Vagina (tissue), 2 donors: ENCODE measurements at regions not wholly inside any gene's neighbourhood (a gene's known extent, or its start where the extent isn't known, plus 50 kb on each side); places are given as distances from the start of the nearest gene placed in this dataset.

Experiments used
- DNase-seq, 2 donors: peaks; one replicate each; pipeline ENCODE4 v3.0.0-alpha.2; 2017; ENCODE audit errors: extremely low spot score in 2 of 2
- H3K27ac ChIP-seq: fragments of 200-600 bp; sonication (generic); one replicate; pipeline ENCODE4 v1.5.1; 2019
- H3K27me3 ChIP-seq: fragments of 200-600 bp; sonication (generic); one replicate; pipeline ENCODE4 v1.5.1; 2019
- H3K36me3 ChIP-seq, 2 donors: fragments of 200-600 bp; sonication (generic); one replicate each; pipeline ENCODE4 v1.5.1; 2017 to 2019
- H3K4me1 ChIP-seq: fragments of 200-600 bp; sonication (generic); one replicate; pipeline ENCODE4 v1.5.1; 2019
- H3K4me3 ChIP-seq, 2 donors: fragments of 200-600 bp; sonication (generic); 1 replicate in 1 of 2; 2 replicates in 1 of 2; pipeline ENCODE4 v1.5.1; 2016 to 2019
- H3K9me3 ChIP-seq: fragments of 200-600 bp; sonication (generic); one replicate; pipeline ENCODE4 v1.5.1; 2019
- POLR2A ChIP-seq, 2 donors: fragments of 450-650 bp; IDR thresholded peaks; one replicate each; pipeline ENCODE4 v1.6.1; 2017; ENCODE audit warnings: antibody characterized with exemption in 2 of 2, mild to moderate bottlenecking in 2 of 2, moderate library complexity in 2 of 2
- POLR2AphosphoS5 ChIP-seq, 2 donors: sonication (generic); formaldehyde crosslinking; IDR thresholded peaks; one replicate each; pipeline ENCODE4 v1.9.0; 2017; ENCODE audit warnings: antibody characterized with exemption in 2 of 2, mild to moderate bottlenecking in 2 of 2, low read depth in 1 of 2; ENCODE audit not compliant: insufficient read depth in 1 of 2
- intact Hi-C: fragments of 100-400 bp; cut with DNase I; formaldehyde crosslinking; loops from one replicate; pipeline ENCODE4 v1.15.1; 2023
- TF ChIP-seq, protein P1 (sequence below), 3 experiments: fragments of 450-650 bp in 2 of 3; fragments of 200-600 bp in 1 of 3; sonication (generic) in 1 of 3; IDR thresholded peaks; one replicate each; pipeline ENCODE4 v1.5.1; 2017 to 2019; ENCODE audit warnings: antibody characterized with exemption in 3 of 3, mild to moderate bottlenecking in 2 of 3, moderate library complexity in 2 of 3

DNA sequence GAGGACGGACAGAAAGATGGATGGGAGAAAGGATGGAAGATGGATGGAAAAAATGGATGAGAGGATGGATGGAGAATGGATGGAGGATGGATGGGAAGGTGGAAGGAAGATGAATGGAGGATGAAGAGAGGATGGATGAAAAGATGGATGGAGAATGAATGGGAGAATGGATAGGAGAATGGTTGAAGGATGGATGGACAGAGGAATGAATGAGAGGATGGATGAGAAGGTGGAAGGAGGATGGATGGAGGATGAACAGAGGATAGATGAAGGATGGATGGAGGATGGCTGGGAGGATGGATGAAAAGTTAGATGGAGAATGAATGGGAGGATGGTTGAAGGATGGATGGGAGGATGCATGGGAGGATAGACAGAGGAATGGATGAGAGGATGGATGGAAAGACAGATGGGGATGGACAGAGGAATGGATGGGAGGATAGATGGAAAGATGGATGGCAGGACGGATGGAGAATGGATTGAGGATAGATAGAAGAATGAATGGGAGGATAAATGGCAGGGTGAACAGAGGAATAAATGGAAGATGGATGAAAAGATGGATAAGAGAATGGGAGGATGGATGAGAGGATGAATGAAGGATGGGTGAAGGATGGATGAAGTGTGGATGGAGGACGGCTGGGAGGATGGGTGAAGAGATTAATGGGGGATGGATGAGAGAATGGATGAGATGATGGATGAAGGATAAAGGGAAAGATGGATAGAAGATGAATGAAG lies 217.7 kb upstream of the IER5L start:
- TF ChIP-seq POLR2A (IDR thresholded peaks at IDR 0.05) (no peak), POLR2AphosphoS5 (IDR thresholded peaks at IDR 0.05; ENCODE audit: insufficient read depth in 1 of 2, low read depth in 1 of 2) (no peak)
- TF ChIP-seq, protein P1, sequence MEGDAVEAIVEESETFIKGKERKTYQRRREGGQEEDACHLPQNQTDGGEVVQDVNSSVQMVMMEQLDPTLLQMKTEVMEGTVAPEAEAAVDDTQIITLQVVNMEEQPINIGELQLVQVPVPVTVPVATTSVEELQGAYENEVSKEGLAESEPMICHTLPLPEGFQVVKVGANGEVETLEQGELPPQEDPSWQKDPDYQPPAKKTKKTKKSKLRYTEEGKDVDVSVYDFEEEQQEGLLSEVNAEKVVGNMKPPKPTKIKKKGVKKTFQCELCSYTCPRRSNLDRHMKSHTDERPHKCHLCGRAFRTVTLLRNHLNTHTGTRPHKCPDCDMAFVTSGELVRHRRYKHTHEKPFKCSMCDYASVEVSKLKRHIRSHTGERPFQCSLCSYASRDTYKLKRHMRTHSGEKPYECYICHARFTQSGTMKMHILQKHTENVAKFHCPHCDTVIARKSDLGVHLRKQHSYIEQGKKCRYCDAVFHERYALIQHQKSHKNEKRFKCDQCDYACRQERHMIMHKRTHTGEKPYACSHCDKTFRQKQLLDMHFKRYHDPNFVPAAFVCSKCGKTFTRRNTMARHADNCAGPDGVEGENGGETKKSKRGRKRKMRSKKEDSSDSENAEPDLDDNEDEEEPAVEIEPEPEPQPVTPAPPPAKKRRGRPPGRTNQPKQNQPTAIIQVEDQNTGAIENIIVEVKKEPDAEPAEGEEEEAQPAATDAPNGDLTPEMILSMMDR (IDR thresholded peaks at IDR 0.05): no peak
- no peaks in the 10 kb centered on the region for H3K9me3 ChIP-seq
- H3K4me1 ChIP-seq: no peaks in the 10 kb centered on the region
- no peaks in the 10 kb centered on the region for H3K27me3 ChIP-seq
- no peak overlapping the region for H3K4me3 ChIP-seq
- no peak for DNase-seq
- intact Hi-C loops: no loop called here
- H3K27ac ChIP-seq: no peak overlapping the region
- no peaks in the 10 kb centered on the region for H3K36me3 ChIP-seq

GRCh38 chr9:129394886-129395279 lies 216.8 kb upstream of the IER5L start:
- H3K27me3 ChIP-seq: no peaks in the 10 kb centered on the region
- intact Hi-C loops: no loop called here
- no peak for DNase-seq
- TF ChIP-seq POLR2AphosphoS5 (IDR thresholded peaks at IDR 0.05; ENCODE audit: insufficient read depth in 1 of 2, low read depth in 1 of 2): no peak
- TF ChIP-seq POLR2A (IDR thresholded peaks at IDR 0.05): no peak
- TF ChIP-seq, protein P1 (IDR thresholded peaks at IDR 0.05): no peak
- no peak overlapping the region for H3K27ac ChIP-seq
- no peaks in the 10 kb centered on the region for H3K4me1 ChIP-seq
- H3K9me3 ChIP-seq: no peaks in the 10 kb centered on the region
- no peak overlapping the region for H3K4me3 ChIP-seq
- H3K36me3 ChIP-seq: no peaks in the 10 kb centered on the region

DNA sequence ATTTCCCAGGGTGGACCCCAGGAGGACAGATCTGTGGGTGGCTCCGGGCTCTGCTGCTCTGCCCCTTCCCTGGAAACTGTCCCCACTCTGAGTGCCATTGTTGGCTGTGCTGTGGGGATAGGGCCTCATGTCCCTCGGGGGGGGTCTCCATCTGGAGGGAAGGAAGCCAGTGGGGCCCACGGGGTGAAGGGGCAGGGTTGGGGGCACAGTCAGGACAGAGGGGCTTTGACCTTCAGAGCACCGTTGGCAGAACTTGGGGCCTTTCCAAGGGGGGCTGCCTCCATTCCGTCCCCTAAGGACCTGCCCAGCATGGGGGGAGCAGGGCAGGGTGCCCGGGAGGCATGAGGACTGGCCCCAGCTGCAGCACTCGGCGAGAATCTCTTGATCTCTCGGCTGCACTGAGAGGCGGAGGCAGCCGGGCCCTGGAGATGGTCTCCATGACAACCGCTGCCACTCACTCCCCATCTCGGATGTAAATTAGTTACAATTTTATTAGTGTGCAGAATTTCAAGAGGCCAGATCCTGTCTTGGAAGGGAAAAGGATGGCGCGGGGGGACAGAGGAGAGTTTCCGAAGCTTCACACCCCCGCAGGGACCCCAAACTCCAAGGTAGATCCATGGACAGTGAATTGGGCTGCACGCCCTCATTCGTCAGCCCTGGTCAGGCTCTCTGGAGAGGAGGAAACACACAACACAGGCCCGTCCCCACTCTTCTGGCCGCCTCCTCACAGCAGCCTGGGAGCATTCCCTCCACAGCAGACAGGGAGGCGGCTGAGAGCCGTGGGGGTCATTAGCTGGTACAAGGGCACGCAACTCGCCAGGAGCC lies 216.2 kb upstream of the IER5L start:
- H3K4me1 ChIP-seq: no peaks in the 10 kb centered on the region
- H3K9me3 ChIP-seq: no peaks in the 10 kb centered on the region
- H3K27ac ChIP-seq: no peak overlapping the region
- no peak overlapping the region for H3K4me3 ChIP-seq
- intact Hi-C loops: no loop called here
- H3K36me3 ChIP-seq: no peaks in the 10 kb centered on the region
- no peaks in the 10 kb centered on the region for H3K27me3 ChIP-seq
- TF ChIP-seq POLR2A (IDR thresholded peaks at IDR 0.05) (no peak), POLR2AphosphoS5 (IDR thresholded peaks at IDR 0.05; ENCODE audit: insufficient read depth in 1 of 2, low read depth in 1 of 2) (no peak)
- TF ChIP-seq, protein P1 (IDR thresholded peaks at IDR 0.05): no peak
- DNase-seq: no peak

DNA sequence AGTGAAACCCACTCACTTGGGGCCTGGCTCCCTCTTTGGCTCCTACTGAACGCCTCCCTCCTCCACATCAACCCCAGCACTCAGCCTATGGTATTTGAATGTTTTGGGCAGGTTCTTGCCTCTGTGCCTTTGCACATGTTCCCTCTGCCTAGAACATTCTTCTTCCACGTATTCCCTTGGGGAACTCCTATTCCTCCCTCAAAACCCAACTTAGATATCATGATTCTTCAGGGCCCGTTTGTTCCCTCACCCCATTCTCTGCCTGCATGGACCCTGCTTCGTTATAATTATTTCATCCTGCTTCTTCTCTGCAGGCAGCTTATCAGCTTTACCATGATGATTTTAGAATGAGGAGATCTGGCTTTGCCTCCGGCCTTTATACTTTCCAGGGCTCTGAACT lies 215.0 kb upstream of the IER5L start:
- Histone ChIP-seq H3K36me3 (no peaks in the 10 kb centered on the region), H3K27me3 (no peaks in the 10 kb centered on the region), H3K9me3 (no peaks in the 10 kb centered on the region), H3K4me3 (no peak overlapping the region), H3K27ac (no peak overlapping the region), H3K4me1 (no peaks in the 10 kb centered on the region)
- no peak for DNase-seq
- intact Hi-C loops: no loop called here
- no peak for TF ChIP-seq POLR2AphosphoS5 (IDR thresholded peaks at IDR 0.05; ENCODE audit: insufficient read depth in 1 of 2, low read depth in 1 of 2)
- TF ChIP-seq, protein P1 (IDR thresholded peaks at IDR 0.05): no peak
- no peak for TF ChIP-seq POLR2A (IDR thresholded peaks at IDR 0.05)

- Histone ChIP-seq H3K9me3 (no peaks in the 10 kb centered on the region), H3K4me1 (no peaks in the 10 kb centered on the region), H3K36me3 (no peaks in the 10 kb centered on the region), H3K4me3 (no peak overlapping the region), H3K27me3 (no peaks in the 10 kb centered on the region), H3K27ac (no peak overlapping the region)
- no peak for TF ChIP-seq POLR2AphosphoS5 (IDR thresholded peaks at IDR 0.05; ENCODE audit: insufficient read depth in 1 of 2, low read depth in 1 of 2)
- no peak for TF ChIP-seq POLR2A (IDR thresholded peaks at IDR 0.05)
- TF ChIP-seq, protein P1 (IDR thresholded peaks at IDR 0.05): no peak
- intact Hi-C loops: no loop called here
- no peak for DNase-seq
Observed at GRCh38 chr9:129392093-129392541, 214.1 kb upstream of the IER5L start.
